Endothelial cell of umbilical vein (primary cell): ENCODE measurements at regions not wholly inside any gene's neighbourhood (a gene's known extent, or its start where the extent isn't known, plus 50 kb on each side); places are given as distances from the start of the nearest gene placed in this dataset.

Source experiments
- BruUV-seq: library from RNA; stranded (reverse); fragments of 400-500 nt; replicated peaks from 2 replicates; lab custom pipeline; 2021; lab: Mats Ljungman, UMichigan
- CTCF ChIA-PET: fragments of 300-600, 350-600 bp; sonication (Branson Sonifier 250); formaldehyde crosslinking; loops from one replicate; lab custom pipeline; 2021; ENCODE audit warnings: antibody characterized with exemption, inconsistent platforms; lab: Charles Lee
- POLR2A ChIA-PET: fragments of 300-600, 350-600 bp; sonication (Branson Sonifier 250); formaldehyde crosslinking; loops from one replicate; lab custom pipeline; 2021; ENCODE audit warnings: antibody characterized with exemption, inconsistent platforms; lab: Charles Lee
- DNase-seq: peaks from one replicate; pipeline ENCODE4 v3.0.0-alpha.2; 2011; ENCODE audit warnings: low read depth, low spot score
- FAIRE-seq: peaks from 2 replicates; lab custom pipeline; 2011; peaks lifted over from hg19 to GRCh38; lab: Jason Lieb, UNC
- H2AFZ ChIP-seq: 2 replicates; pipeline ENCODE4 v1.6.0; 2012; ENCODE audit warnings: low read depth, low read length, control low read depth, inconsistent platforms
- H3K27ac ChIP-seq: 2 replicates; pipeline ENCODE4 v1.5.1; 2011; ENCODE audit warnings: low read depth, mild to moderate bottlenecking, control low read depth, low read length, moderate library complexity; ENCODE audit not compliant: insufficient read depth
- H3K27me3 ChIP-seq, 2 experiments: 2 replicates each; pipeline versions ENCODE4 v1.6.0 to v1.6.1; 2011; ENCODE audit warnings: low read length in 2 of 2, mixed read lengths in 1 of 2; ENCODE audit not compliant: control insufficient read depth in 2 of 2, insufficient read depth in 2 of 2
- H3K36me3 ChIP-seq, 2 experiments: 2 replicates in 1 of 2; 3 replicates in 1 of 2; pipeline ENCODE4 v1.5.1; 2011; ENCODE audit warnings: low read length in 2 of 2, mild to moderate bottlenecking in 1 of 2, moderate library complexity in 1 of 2; ENCODE audit not compliant: control insufficient read depth in 2 of 2, insufficient read depth in 2 of 2; ENCODE audit errors: extremely low read depth in 1 of 2
- H3K4me1 ChIP-seq: 3 replicates; pipeline ENCODE4 v1.5.1; 2011; ENCODE audit warnings: mild to moderate bottlenecking, low read length; ENCODE audit not compliant: control insufficient read depth, insufficient read depth; ENCODE audit errors: extremely low read depth
- H3K4me2 ChIP-seq: 2 replicates; pipeline ENCODE4 v1.6.1; 2011; ENCODE audit warnings: low read length, control low read depth, mixed read lengths; ENCODE audit not compliant: insufficient read depth
- H3K4me3 ChIP-seq, 3 experiments: fragments of 200-600 bp in 1 of 3; sonication (generic), shearing (Covaris generic) in 1 of 3; replicated peaks in 1 of 3; 2 replicates each; pipeline ENCODE4 v1.5.1; 2011 to 2016; ENCODE audit warnings: control low read depth in 3 of 3, low read length in 3 of 3, mild to moderate bottlenecking in 2 of 3, inconsistent platforms in 1 of 3, low read depth in 1 of 3, moderate library complexity in 1 of 3; ENCODE audit not compliant: insufficient read depth in 1 of 3
- H3K79me2 ChIP-seq: 2 replicates; pipeline ENCODE4 v1.6.0; 2012; ENCODE audit warnings: low read length, inconsistent platforms; ENCODE audit not compliant: control insufficient read depth, insufficient read depth
- H3K9ac ChIP-seq: replicated peaks from 2 replicates; pipeline ENCODE3; 2011; ENCODE audit warnings: low read length, control low read depth; ENCODE audit not compliant: insufficient read depth; ENCODE audit errors: extremely low read depth
- H3K9me1 ChIP-seq: replicated peaks from 3 replicates; pipeline ENCODE4 v1.6.0; 2011; ENCODE audit warnings: mild to moderate bottlenecking, low read length; ENCODE audit not compliant: control insufficient read depth, insufficient read depth; ENCODE audit errors: extremely low read depth
- H3K9me3 ChIP-seq: replicated peaks from 2 replicates; pipeline ENCODE4 v1.5.1; 2012; ENCODE audit warnings: low read length, inconsistent platforms; ENCODE audit not compliant: control insufficient read depth, insufficient read depth
- H4K20me1 ChIP-seq: replicated peaks from 2 replicates; pipeline ENCODE3; 2011; ENCODE audit warnings: mild to moderate bottlenecking, low read length; ENCODE audit not compliant: control insufficient read depth, insufficient read depth; ENCODE audit errors: extremely low read depth
- EZH2 ChIP-seq: IDR thresholded peaks from 2 replicates; pipeline ENCODE4 v1.6.1; 2012; ENCODE audit warnings: borderline replicate concordance, low read depth, mild to moderate bottlenecking, moderate library complexity, low read length, inconsistent platforms; ENCODE audit not compliant: severe bottlenecking
- FOS ChIP-seq: IDR thresholded peaks from 2 replicates; pipeline ENCODE4 v1.6.1; 2011; ENCODE audit warnings: mild to moderate bottlenecking, low read length, moderate library complexity, borderline replicate concordance; ENCODE audit not compliant: insufficient read depth
- GATA2 ChIP-seq: IDR thresholded peaks from 2 replicates; pipeline ENCODE4 v1.7.0; 2011; ENCODE audit warnings: low read depth, mild to moderate bottlenecking, moderate library complexity, mixed read lengths, low read length; ENCODE audit not compliant: insufficient read length, insufficient read depth
- JUN ChIP-seq: IDR thresholded peaks from 2 replicates; pipeline ENCODE4 v1.6.1; 2011; ENCODE audit warnings: borderline replicate concordance, low read depth; ENCODE audit not compliant: insufficient read length, insufficient read depth
- MYC ChIP-seq: IDR thresholded peaks from one replicate; pipeline ENCODE4 v1.6.1; 2011; ENCODE audit warnings: mild to moderate bottlenecking, low read depth, low read length
- POLR2A ChIP-seq: IDR thresholded peaks from 2 replicates; pipeline ENCODE4 v1.6.1; 2012; ENCODE audit warnings: low read depth, mild to moderate bottlenecking, control low read depth, low read length
- POLR2AphosphoS5 ChIP-seq: IDR thresholded peaks from 2 replicates; pipeline ENCODE4 v1.6.1; 2012; ENCODE audit warnings: low read depth, mild to moderate bottlenecking, control low read depth, low read length, moderate library complexity; ENCODE audit not compliant: insufficient read depth
- dilution Hi-C: fragments of 300-500 bp; cut with MboI; formaldehyde crosslinking; loops from one replicate; pipeline ENCODE4 v1.15.0; 2019; ENCODE audit warnings: low sequenced_read_pairs; ENCODE audit not compliant: extremely low pct_ligation_motif_present
- intact Hi-C: fragments of 100-400 bp; cut with micrococcal nuclease; formaldehyde crosslinking; loops from one replicate; pipeline ENCODE4 v1.10.0; 2022
- TF ChIP-seq, protein P1 (sequence below), 2 donors: IDR thresholded peaks; 1 replicate in 1 of 2; 2 replicates in 1 of 2; pipeline ENCODE4 v1.5.1; 2011; ENCODE audit warnings: low read length in 2 of 2, mild to moderate bottlenecking in 2 of 2, moderate library complexity in 2 of 2, control low read depth in 1 of 2, inconsistent platforms in 1 of 2, low read depth in 1 of 2; ENCODE audit not compliant: insufficient read depth in 1 of 2; ENCODE audit errors: extremely low read depth in 1 of 2
- TF ChIP-seq, protein P2 (sequence below): IDR thresholded peaks from 2 replicates; pipeline ENCODE4 v1.6.1; 2011; ENCODE audit not compliant: insufficient read depth, insufficient read length

DNA sequence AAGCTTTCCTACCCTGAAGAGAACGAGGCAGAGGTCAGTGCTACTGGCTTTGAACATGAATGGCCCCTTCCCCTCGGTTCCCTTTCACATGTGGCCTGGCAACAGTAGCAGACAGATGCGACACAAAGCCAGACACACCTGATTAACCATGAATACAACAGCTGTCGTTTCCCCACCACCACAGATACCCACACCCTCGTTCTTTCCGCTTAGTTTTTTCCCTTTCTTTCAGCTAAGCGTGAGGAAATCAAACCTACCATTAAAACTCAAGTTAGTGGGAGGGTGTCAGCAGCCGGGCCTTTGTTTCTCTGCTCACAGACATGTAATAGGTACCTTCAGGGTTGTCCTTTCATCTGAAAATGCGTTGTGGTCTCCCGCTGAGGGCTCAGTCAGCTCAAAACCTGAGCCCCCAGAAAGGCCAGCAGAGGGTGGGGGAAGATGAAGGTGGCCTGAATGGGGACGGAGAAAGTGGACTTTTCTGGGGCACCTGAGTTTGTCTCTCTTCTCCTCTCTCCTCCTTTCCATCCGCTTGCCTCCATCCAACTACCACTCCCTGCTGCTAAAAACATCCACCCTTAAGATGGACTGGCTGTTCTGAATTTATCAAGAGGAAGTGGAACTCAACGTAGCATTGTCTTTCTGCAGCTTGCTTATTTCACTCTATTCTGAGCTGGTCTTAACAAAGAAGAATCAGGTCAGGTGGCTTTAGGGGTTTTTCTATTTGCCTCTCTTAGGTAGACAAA lies 516.6 kb upstream of the JARID2 start:
- no peaks in the 10 kb centered on the region for H3K79me2 ChIP-seq
- dilution Hi-C loops = no loop called here
- POLR2A ChIA-PET = no interaction called here

More for the DNA sequence above, 516.6 kb upstream of the JARID2 start:
- no peaks in the 10 kb centered on the region for H3K9me3 ChIP-seq
- no peaks in the 10 kb centered on the region for H3K4me1 ChIP-seq
- H3K9me1 ChIP-seq = no peaks in the 10 kb centered on the region
- no peaks in the 10 kb centered on the region for H3K36me3 ChIP-seq
- no peak overlapping the region for H3K27ac ChIP-seq
- no peak overlapping the region for H3K4me3 ChIP-seq
- no peak overlapping the region for H3K9ac ChIP-seq
- H3K4me2 ChIP-seq = no peak overlapping the region
- intact Hi-C loops = no loop called here
- CTCF ChIA-PET = no interaction called here
- no peaks in the 10 kb centered on the region for H4K20me1 ChIP-seq
- no peak overlapping the region for H2AFZ ChIP-seq
- no peaks in the 10 kb centered on the region for H3K27me3 ChIP-seq
- TF ChIP-seq GATA2 (no peak), EZH2 (no peak), JUN (no peak), POLR2A (no peak), MYC (no peak), FOS (no peak), POLR2AphosphoS5 (no peak)
- TF ChIP-seq, protein P1, sequence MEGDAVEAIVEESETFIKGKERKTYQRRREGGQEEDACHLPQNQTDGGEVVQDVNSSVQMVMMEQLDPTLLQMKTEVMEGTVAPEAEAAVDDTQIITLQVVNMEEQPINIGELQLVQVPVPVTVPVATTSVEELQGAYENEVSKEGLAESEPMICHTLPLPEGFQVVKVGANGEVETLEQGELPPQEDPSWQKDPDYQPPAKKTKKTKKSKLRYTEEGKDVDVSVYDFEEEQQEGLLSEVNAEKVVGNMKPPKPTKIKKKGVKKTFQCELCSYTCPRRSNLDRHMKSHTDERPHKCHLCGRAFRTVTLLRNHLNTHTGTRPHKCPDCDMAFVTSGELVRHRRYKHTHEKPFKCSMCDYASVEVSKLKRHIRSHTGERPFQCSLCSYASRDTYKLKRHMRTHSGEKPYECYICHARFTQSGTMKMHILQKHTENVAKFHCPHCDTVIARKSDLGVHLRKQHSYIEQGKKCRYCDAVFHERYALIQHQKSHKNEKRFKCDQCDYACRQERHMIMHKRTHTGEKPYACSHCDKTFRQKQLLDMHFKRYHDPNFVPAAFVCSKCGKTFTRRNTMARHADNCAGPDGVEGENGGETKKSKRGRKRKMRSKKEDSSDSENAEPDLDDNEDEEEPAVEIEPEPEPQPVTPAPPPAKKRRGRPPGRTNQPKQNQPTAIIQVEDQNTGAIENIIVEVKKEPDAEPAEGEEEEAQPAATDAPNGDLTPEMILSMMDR (IDR thresholded peaks at IDR 0.05; ENCODE audit: extremely low read depth in 1 of 2, insufficient read depth in 1 of 2, low read depth in 1 of 2, low read length in 2 of 2) = no peak
- TF ChIP-seq, protein P2, sequence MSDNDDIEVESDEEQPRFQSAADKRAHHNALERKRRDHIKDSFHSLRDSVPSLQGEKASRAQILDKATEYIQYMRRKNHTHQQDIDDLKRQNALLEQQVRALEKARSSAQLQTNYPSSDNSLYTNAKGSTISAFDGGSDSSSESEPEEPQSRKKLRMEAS = no peak
- FAIRE-seq (no peak), DNase-seq (no peak)
- no TSS peak for BruUV-seq
